AG04450 (cell line): ENCODE measurements at regions not wholly inside any gene's neighbourhood (a gene's known extent, or its start where the extent isn't known, plus 50 kb on each side); places are given as distances from the start of the nearest gene placed in this dataset.
"Not testable (repeated sequence)": the region's sequence is repeated elsewhere in the genome, so short reads cannot be mapped to it uniquely, and the experiment has no call there.

Experiments used
- CTCF ChIA-PET: fragments of 300-600, 350-600 bp; formaldehyde crosslinking; extraction: SDS; loops from one replicate; lab custom pipeline; 2022; ENCODE audit warnings: antibody characterized with exemption, inconsistent platforms; lab: Charles Lee
- POLR2A ChIA-PET: fragments of 350-600 bp; formaldehyde crosslinking; extraction: SDS; loops from one replicate; lab custom pipeline; 2021; ENCODE audit warnings: antibody characterized with exemption, inconsistent platforms; lab: Yijun Ruan, JAX
- DNase-seq: peaks from one replicate; pipeline ENCODE4 v3.0.0-alpha.2; 2011; ENCODE audit warnings: low read depth, low spot score
- H3K27ac ChIP-seq: one replicate; pipeline ENCODE4 v1.5.1; 2012; ENCODE audit warnings: low read depth, low read length, control low read depth
- H3K27me3 ChIP-seq: one replicate; pipeline ENCODE4 v1.6.0; 2012; ENCODE audit warnings: low read length; ENCODE audit not compliant: control insufficient read depth, insufficient read depth
- H3K4me3 ChIP-seq: 2 replicates; pipeline ENCODE4 v1.5.1; 2011; ENCODE audit warnings: mild to moderate bottlenecking, low read depth, low read length, control low read depth
- H3K9me3 ChIP-seq: 2 replicates; pipeline ENCODE4 v1.5.1; 2012; ENCODE audit warnings: low read length; ENCODE audit not compliant: control insufficient read depth, insufficient read depth
- CTCF ChIP-seq: IDR thresholded peaks from 2 replicates; pipeline ENCODE4 v1.5.1; 2011; ENCODE audit warnings: low read depth, low read length, control low read depth, inconsistent platforms

- H3K9me3 ChIP-seq: no peaks in the 10 kb centered on the region
- no peak overlapping the region for H3K4me3 ChIP-seq
- POLR2A ChIA-PET: no interaction called here
- no peak for DNase-seq
- H3K27me3 ChIP-seq: no peaks in the 10 kb centered on the region
- no peak overlapping the region for H3K27ac ChIP-seq
- CTCF ChIA-PET: no interaction called here
- no peak for TF ChIP-seq CTCF
These were observed 1225.2 kb upstream of the CELF4 start for GRCh38 chr18:38790786-38791185.

- Histone ChIP-seq H3K4me3 (no peak overlapping the region), H3K27ac (no peak overlapping the region), H3K27me3 (no peaks in the 10 kb centered on the region), H3K9me3 (no peaks in the 10 kb centered on the region)
- ChIA-PET CTCF (no interaction called here), POLR2A (no interaction called here)
- DNase-seq: no peak
- 0 out of 2 replicates have a peak, but pooled peaks have one; percentile 10 for TF ChIP-seq CTCF
These were observed 1224.7 kb upstream of the CELF4 start for GRCh38 chr18:38790303-38790702.

GRCh38 chr18:38789141-38789540 lies 1223.5 kb upstream of the CELF4 start:
- no peak for DNase-seq
- Histone ChIP-seq H3K9me3 (no peaks in the 10 kb centered on the region), H3K27me3 (no peaks in the 10 kb centered on the region), H3K4me3 (no peak overlapping the region), H3K27ac (no peak overlapping the region)
- no peak for TF ChIP-seq CTCF
- POLR2A ChIA-PET: no interaction called here
- CTCF ChIA-PET: no interaction called here

- no peaks in the 10 kb centered on the region for H3K27me3 ChIP-seq
- CTCF ChIA-PET: no interaction called here
- DNase-seq: no peak
- no peak overlapping the region for H3K27ac ChIP-seq
- TF ChIP-seq CTCF: no peak
- no peaks in the 10 kb centered on the region; the same call in 1 of the 2 replicates for H3K9me3 ChIP-seq
- POLR2A ChIA-PET: no interaction called here
- H3K4me3 ChIP-seq: no peak overlapping the region
These were observed 1221.3 kb upstream of the CELF4 start for GRCh38 chr18:38786906-38787305.

- H3K9me3 ChIP-seq, H3K27ac ChIP-seq, H3K4me3 ChIP-seq, DNase-seq, H3K27me3 ChIP-seq, CTCF ChIA-PET, POLR2A ChIA-PET: not testable (repeated sequence)
These were observed 1206.0 kb upstream of the CELF4 start for GRCh38 chr18:38771620-38772019.

- DNase-seq: no peak
- CTCF ChIA-PET: no interaction called here
- POLR2A ChIA-PET: no interaction called here
- TF ChIP-seq CTCF: no peak
- Histone ChIP-seq H3K4me3 (no peak overlapping the region), H3K9me3 (no peaks in the 10 kb centered on the region), H3K27me3 (no peaks in the 10 kb centered on the region), H3K27ac (no peak overlapping the region)
These were observed 1202.9 kb upstream of the CELF4 start for GRCh38 chr18:38768504-38768903.
